Brain microvascular endothelial cell (primary cell): ENCODE measurements at regions not wholly inside any gene's neighbourhood (a gene's known extent, or its start where the extent isn't known, plus 50 kb on each side); places are given as distances from the start of the nearest gene placed in this dataset.
A peak's percentile ranks its signal among the peaks of the same experiment; 100 is the strongest.

Experiments
- DNase-seq: peaks from one replicate; pipeline ENCODE4 v3.0.0-alpha.2; 2020
- H3K27ac ChIP-seq: fragments of 250-450 bp; sonication (Bioruptor Pico); 2 replicates; pipeline ENCODE4 v1.5.1; 2020; ENCODE audit warnings: mild to moderate bottlenecking, moderate library complexity
- H3K27me3 ChIP-seq: fragments of 250-450 bp; sonication (Bioruptor Pico); replicated peaks from 2 replicates; pipeline ENCODE4 v1.5.1; 2020; ENCODE audit warnings: mild to moderate bottlenecking
- H3K36me3 ChIP-seq: fragments of 250-450 bp; sonication (Bioruptor Pico); replicated peaks from 2 replicates; pipeline ENCODE4 v1.5.1; 2020; ENCODE audit warnings: mild to moderate bottlenecking
- H3K4me3 ChIP-seq: 2 replicates; pipeline ENCODE4 v1.5.1; 2011; ENCODE audit warnings: low read depth, mild to moderate bottlenecking, control low read depth, low read length, moderate library complexity
- in situ Hi-C: cut with HindIII; loops from 2 replicates; pipeline ENCODE4 v1.10.0; 2017; ENCODE audit warnings: low sequenced_read_pairs, low pct_ligation_motif_present
- TF ChIP-seq, protein P1 (sequence below): IDR thresholded peaks from 2 replicates; pipeline ENCODE4 v1.5.1; 2011; ENCODE audit warnings: low read depth, mild to moderate bottlenecking, moderate library complexity, low read length, control low read depth, inconsistent platforms; ENCODE audit errors: missing control alignments

DNA sequence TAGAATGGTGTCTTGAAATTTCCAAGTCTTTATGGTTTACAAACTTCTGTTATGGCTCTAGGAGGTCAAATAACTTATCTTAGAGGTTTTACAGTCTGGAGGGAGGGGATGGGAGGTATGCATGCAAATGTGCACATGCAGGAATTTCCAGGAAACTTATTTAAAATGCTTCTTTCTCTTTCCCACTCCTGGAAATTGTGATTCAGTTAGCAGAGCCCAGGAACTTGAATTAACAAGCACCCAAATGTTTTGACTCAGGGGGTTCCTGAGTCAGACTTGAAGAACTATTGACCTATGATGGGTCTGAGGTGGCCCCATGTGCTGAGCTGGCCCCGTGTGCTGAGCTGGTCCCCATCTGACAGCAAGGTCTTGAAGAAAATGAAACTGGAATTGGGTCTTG is 669.4 kb downstream of the INHBA start:
- Histone ChIP-seq H3K36me3 (no peaks in the 10 kb centered on the region), H3K27ac (no peak overlapping the region), H3K4me3 (no peak overlapping the region), H3K27me3 (no peaks in the 10 kb centered on the region)
- TF ChIP-seq, protein P1, sequence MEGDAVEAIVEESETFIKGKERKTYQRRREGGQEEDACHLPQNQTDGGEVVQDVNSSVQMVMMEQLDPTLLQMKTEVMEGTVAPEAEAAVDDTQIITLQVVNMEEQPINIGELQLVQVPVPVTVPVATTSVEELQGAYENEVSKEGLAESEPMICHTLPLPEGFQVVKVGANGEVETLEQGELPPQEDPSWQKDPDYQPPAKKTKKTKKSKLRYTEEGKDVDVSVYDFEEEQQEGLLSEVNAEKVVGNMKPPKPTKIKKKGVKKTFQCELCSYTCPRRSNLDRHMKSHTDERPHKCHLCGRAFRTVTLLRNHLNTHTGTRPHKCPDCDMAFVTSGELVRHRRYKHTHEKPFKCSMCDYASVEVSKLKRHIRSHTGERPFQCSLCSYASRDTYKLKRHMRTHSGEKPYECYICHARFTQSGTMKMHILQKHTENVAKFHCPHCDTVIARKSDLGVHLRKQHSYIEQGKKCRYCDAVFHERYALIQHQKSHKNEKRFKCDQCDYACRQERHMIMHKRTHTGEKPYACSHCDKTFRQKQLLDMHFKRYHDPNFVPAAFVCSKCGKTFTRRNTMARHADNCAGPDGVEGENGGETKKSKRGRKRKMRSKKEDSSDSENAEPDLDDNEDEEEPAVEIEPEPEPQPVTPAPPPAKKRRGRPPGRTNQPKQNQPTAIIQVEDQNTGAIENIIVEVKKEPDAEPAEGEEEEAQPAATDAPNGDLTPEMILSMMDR = no peak
- in situ Hi-C loops = no loop called here
- no peak for DNase-seq

DNA sequence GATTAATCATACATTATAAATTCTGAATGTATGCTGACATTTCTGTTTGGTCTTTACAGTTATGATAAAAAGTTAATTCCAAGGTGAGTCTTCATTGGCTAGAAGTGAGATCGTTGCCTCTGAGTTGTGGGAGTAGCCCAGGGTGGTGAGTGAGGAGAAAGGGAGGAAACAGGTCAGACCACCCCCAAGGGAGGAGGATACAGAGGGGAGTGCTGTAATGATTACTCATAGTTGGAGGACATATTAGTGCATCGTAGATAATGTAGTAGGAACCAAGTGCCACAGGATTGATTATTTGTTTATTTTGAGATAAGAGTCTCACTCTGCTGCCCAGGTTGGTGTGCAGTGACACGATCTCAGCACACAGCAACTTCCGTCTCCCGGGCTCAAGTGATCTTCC is 672.2 kb downstream of the INHBA start:
- peak; percentile 55 for DNase-seq
- Histone ChIP-seq H3K27me3 (no peaks in the 10 kb centered on the region), H3K36me3 (no peaks in the 10 kb centered on the region), H3K27ac (peak overlapping the region; percentile 89), H3K4me3 (no peak overlapping the region)
- TF ChIP-seq, protein P1 = no peak
- in situ Hi-C loops = no loop called here

DNA sequence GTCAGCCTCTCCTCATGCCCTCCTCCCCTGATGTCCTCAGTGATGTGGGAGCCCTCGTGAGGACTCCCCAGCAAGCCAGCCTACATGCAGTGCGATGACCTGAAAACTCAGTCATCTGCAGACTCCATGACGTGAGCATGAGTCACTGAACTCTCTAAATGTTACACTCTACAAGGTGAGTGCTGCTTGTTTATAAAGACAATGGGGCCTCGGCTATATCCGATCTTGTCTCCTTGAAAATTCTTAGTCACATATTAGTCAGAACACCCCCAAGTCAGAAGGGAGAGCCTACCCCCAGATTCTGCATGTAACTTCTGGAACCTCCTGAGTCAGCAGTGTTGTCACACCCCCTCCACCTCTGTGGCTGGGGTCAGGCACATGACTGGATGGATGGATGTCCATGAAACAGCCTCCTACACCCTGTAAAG is 673.8 kb downstream of the INHBA start:
- no peak overlapping the region for H3K4me3 ChIP-seq
- TF ChIP-seq, protein P1 = no peak

DNA sequence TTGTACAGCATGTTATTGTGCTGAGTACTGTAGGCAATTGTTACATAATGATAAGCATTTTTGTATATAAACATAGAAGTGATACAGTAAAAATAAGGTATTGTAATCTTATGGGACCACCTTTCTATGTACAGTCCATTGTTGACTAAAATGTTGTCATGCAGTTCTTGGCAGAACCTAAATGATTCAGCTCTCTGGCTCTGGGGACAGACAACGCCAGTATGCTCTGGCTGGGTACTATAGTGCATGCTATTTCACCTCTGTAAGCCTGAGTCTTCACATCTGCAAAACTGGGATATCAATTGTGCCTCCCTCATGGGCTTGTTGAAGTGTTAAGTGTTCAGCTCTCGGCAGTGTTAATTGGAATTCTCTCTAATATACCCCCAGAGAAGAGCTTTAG is 674.3 kb downstream of the INHBA start:
- Histone ChIP-seq H3K27me3 (no peaks in the 10 kb centered on the region), H3K4me3 (no peak overlapping the region), H3K27ac (peak overlapping the region; percentile 89), H3K36me3 (no peaks in the 10 kb centered on the region)
- DNase-seq = peak; percentile 32
- TF ChIP-seq, protein P1 = no peak
- in situ Hi-C loops = no loop called here

More for the DNA sequence above, 673.8 kb downstream of the INHBA start:
- DNase-seq = peak; percentile 99
- H3K27me3 ChIP-seq = no peaks in the 10 kb centered on the region
- H3K27ac ChIP-seq = peak overlapping the region; percentile 89
- in situ Hi-C loops = no loop called here
- H3K36me3 ChIP-seq = no peaks in the 10 kb centered on the region

DNA sequence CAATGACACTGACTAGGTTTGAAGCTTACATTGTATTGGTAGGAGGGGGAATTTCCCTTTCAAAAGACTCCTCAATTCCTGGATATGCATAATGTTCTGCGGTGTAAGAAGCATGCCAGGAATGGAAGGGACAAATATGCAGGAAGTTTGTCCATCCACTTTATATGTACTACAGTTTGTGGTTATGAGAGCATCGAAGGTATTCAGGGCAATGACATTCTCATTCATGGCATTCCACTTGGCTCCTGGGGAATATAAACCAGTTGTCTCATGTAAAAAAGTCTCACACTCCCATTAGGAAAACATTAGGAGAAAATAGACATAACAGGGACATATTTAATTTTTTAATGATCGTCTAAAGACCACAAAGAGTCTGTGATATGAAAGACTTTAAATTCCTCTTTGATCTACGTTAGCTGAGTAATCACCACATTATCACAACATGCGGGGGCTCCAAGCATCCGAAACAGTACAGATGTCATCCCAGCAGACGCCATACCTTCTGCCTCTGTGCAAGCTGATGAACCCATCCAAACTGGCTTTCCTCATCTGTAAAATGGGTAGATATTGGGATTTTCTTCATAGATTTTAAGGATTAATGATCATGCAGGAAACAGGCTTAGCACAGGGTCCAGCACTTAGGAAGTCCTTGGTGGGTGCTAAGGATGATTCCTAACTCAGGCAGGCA is 675.3 kb downstream of the INHBA start:
- Histone ChIP-seq H3K36me3 (no peaks in the 10 kb centered on the region), H3K27me3 (no peaks in the 10 kb centered on the region), H3K27ac (peak overlapping the region; percentile 89), H3K4me3 (no peak overlapping the region)
- DNase-seq = peak; percentile 94
- TF ChIP-seq, protein P1 = no peak
- in situ Hi-C loops = no loop called here

DNA sequence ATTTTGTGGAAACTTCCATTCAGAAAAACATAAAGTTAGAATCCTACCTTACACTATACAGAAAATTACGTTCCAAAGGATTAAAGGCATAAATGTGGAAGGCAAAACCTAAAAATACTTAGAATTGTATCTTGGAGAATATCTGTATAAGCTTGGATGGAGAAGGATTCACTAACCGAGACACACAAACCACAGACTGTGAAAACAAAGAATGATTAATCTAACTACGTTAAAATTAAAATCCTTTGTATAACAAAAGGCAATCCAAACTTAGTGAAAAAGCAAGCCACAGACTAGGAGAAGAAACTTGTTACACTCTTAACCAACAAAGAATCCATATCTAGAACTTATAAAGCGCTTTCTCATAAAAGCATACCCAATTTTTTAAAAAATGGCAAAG is 678.8 kb downstream of the INHBA start:
- no peaks in the 10 kb centered on the region for H3K36me3 ChIP-seq
- no peaks in the 10 kb centered on the region for H3K27me3 ChIP-seq
- H3K27ac ChIP-seq = no peak overlapping the region
- no peak for DNase-seq
- TF ChIP-seq, protein P1 = no peak
- in situ Hi-C loops = no loop called here
- H3K4me3 ChIP-seq = no peak overlapping the region
